HEK293 (cell line): ENCODE measurements at regions not wholly inside any gene's neighbourhood (a gene's known extent, or its start where the extent isn't known, plus 50 kb on each side); places are given as distances from the start of the nearest gene placed in this dataset.

ENCODE experiments used
- CTCF ChIA-PET: fragments of 350-600 bp; formaldehyde crosslinking; extraction: SDS; loops from one replicate; lab custom pipeline; 2021; ENCODE audit warnings: antibody characterized with exemption; lab: Yijun Ruan, JAX
- POLR2A ChIA-PET: fragments of 300-600 bp; formaldehyde crosslinking; extraction: SDS; loops from one replicate; lab custom pipeline; 2020; ENCODE audit warnings: antibody characterized with exemption, inconsistent platforms; lab: Yijun Ruan, JAX
- H3K27ac ChIP-seq: fragments of 200-500 bp; sonication (Bioruptor generic); 2 replicates; pipeline ENCODE4 v1.5.1; 2014; ENCODE audit warnings: low read depth, low read length, control low read depth, inconsistent platforms; ENCODE audit errors: extremely low read depth
- H3K36me3 ChIP-seq, 2 experiments: fragments of 200-500 bp in 1 of 2; sonication (Bioruptor generic) in 1 of 2; 1 replicate in 1 of 2; 2 replicates in 1 of 2; pipeline ENCODE4 v1.5.1; 2014 to 2017; ENCODE audit warnings: inconsistent platforms in 2 of 2, low read length in 2 of 2; ENCODE audit not compliant: control insufficient read depth in 2 of 2, insufficient read depth in 1 of 2
- H3K4me1 ChIP-seq: fragments of 200-500 bp; sonication (Bioruptor generic); 2 replicates; pipeline ENCODE4 v1.5.1; 2014; ENCODE audit warnings: mild to moderate bottlenecking, low read length, inconsistent platforms; ENCODE audit not compliant: control insufficient read depth, insufficient read depth
- H3K4me3 ChIP-seq: 2 replicates; pipeline ENCODE4 v1.5.1; 2011; ENCODE audit warnings: low read depth, mild to moderate bottlenecking, control low read depth, low read length, moderate library complexity
- H3K9me3 ChIP-seq: fragments of 200-500 bp; sonication (Bioruptor generic); 2 replicates; pipeline ENCODE4 v1.5.1; 2014; ENCODE audit warnings: low read depth, low read length, inconsistent platforms; ENCODE audit not compliant: control insufficient read depth, insufficient read depth
- RBAK ChIP-seq: fragments of 450-650 bp; formaldehyde crosslinking; IDR thresholded peaks from 2 replicates; pipeline ENCODE4 v1.5.1; 2016; ENCODE audit warnings: missing biosample characterization, missing genetic modification characterization
- SETDB1 ChIP-seq: IDR thresholded peaks from one replicate; pipeline ENCODE4 v1.6.1; 2017; ENCODE audit warnings: mild to moderate bottlenecking, low read length, moderate library complexity, mixed read lengths; ENCODE audit not compliant: insufficient read length
- SP7 ChIP-seq: fragments of 450-650 bp; formaldehyde crosslinking; IDR thresholded peaks from 2 replicates; pipeline ENCODE4 v1.5.1; 2016; ENCODE audit warnings: missing biosample characterization, missing genetic modification characterization
- ZBTB6 ChIP-seq: fragments of 450-650 bp; formaldehyde crosslinking; IDR thresholded peaks from 2 replicates; pipeline ENCODE4 v1.5.1; 2017; ENCODE audit warnings: missing biosample characterization, missing genetic modification characterization
- ZFP37 ChIP-seq: fragments of 450-650 bp; formaldehyde crosslinking; IDR thresholded peaks from 2 replicates; pipeline ENCODE4 v1.5.1; 2016; ENCODE audit warnings: missing biosample characterization, missing genetic modification characterization
- ZIC2 ChIP-seq: fragments of 450-650 bp; formaldehyde crosslinking; IDR thresholded peaks from 2 replicates; pipeline ENCODE4 v1.5.1; 2016; ENCODE audit warnings: missing biosample characterization, missing genetic modification characterization
- ZNF174 ChIP-seq: fragments of 450-650 bp; formaldehyde crosslinking; IDR thresholded peaks from 2 replicates; pipeline ENCODE4 v1.5.0; 2017; ENCODE audit warnings: missing biosample characterization, mild to moderate bottlenecking, missing genetic modification characterization
- ZNF221 ChIP-seq: fragments of 450-650 bp; formaldehyde crosslinking; IDR thresholded peaks from 2 replicates; pipeline ENCODE4 v1.5.1; 2017; ENCODE audit warnings: missing biosample characterization, missing genetic modification characterization, borderline replicate concordance
- ZNF274 ChIP-seq, 2 experiments: fragments of 200-500 bp in 1 of 2; fragments of 450-650 bp in 1 of 2; sonication (Bioruptor generic) in 1 of 2; formaldehyde crosslinking in 1 of 2; IDR thresholded peaks; 2 replicates each; pipeline versions ENCODE4 v1.5.1 to v1.6.1; 2014 to 2016; ENCODE audit warnings: borderline replicate concordance in 1 of 2, inconsistent platforms in 1 of 2, low read length in 1 of 2, missing biosample characterization in 1 of 2, missing genetic modification characterization in 1 of 2
- ZNF311 ChIP-seq: fragments of 450-650 bp; formaldehyde crosslinking; IDR thresholded peaks from 2 replicates; pipeline ENCODE4 v1.5.1; 2017; ENCODE audit warnings: missing biosample characterization, missing genetic modification characterization, borderline replicate concordance
- ZNF391 ChIP-seq: fragments of 450-650 bp; formaldehyde crosslinking; IDR thresholded peaks from 2 replicates; pipeline ENCODE4 v1.5.1; 2016; ENCODE audit warnings: low read depth, missing biosample characterization, missing genetic modification characterization, borderline replicate concordance
- ZNF48 ChIP-seq: fragments of 450-650 bp; formaldehyde crosslinking; IDR thresholded peaks from 2 replicates; pipeline ENCODE4 v1.5.1; 2016; ENCODE audit warnings: missing biosample characterization, missing genetic modification characterization
- ZNF514 ChIP-seq: fragments of 450-650 bp; formaldehyde crosslinking; IDR thresholded peaks from 2 replicates; pipeline ENCODE4 v1.5.1; 2016; ENCODE audit warnings: missing biosample characterization, missing genetic modification characterization
- ZNF521 ChIP-seq: fragments of 450-650 bp; formaldehyde crosslinking; IDR thresholded peaks from 2 replicates; pipeline ENCODE4 v1.5.1; 2017; ENCODE audit warnings: missing biosample characterization, mild to moderate bottlenecking, missing genetic modification characterization
- ZNF530 ChIP-seq: fragments of 450-650 bp; formaldehyde crosslinking; IDR thresholded peaks from 2 replicates; pipeline ENCODE4 v1.5.1; 2016; ENCODE audit warnings: low read depth, missing biosample characterization, missing genetic modification characterization
- ZNF585B ChIP-seq: fragments of 450-650 bp; formaldehyde crosslinking; IDR thresholded peaks from 2 replicates; pipeline ENCODE4 v1.5.1; 2016; ENCODE audit warnings: missing biosample characterization, missing genetic modification characterization
- ZNF639 ChIP-seq: fragments of 450-650 bp; formaldehyde crosslinking; IDR thresholded peaks from 2 replicates; pipeline ENCODE4 v1.5.1; 2016; ENCODE audit warnings: missing biosample characterization, missing genetic modification characterization
- ZNF768 ChIP-seq: fragments of 450-650 bp; formaldehyde crosslinking; IDR thresholded peaks from 2 replicates; pipeline ENCODE4 v1.5.1; 2018; ENCODE audit warnings: missing biosample characterization, mild to moderate bottlenecking, missing genetic modification characterization
- ZNF777 ChIP-seq: fragments of 450-650 bp; formaldehyde crosslinking; IDR thresholded peaks from 2 replicates; pipeline ENCODE4 v1.5.1; 2017; ENCODE audit warnings: missing biosample characterization, missing genetic modification characterization, borderline replicate concordance
- ZNF792 ChIP-seq: fragments of 450-650 bp; formaldehyde crosslinking; IDR thresholded peaks from 2 replicates; pipeline ENCODE4 v1.5.1; 2016; ENCODE audit warnings: missing biosample characterization, missing genetic modification characterization
- ZNF830 ChIP-seq: fragments of 450-650 bp; IDR thresholded peaks from 2 replicates; pipeline ENCODE4 v1.5.0; 2018; ENCODE audit warnings: missing biosample characterization, missing genetic modification characterization, low read depth, mild to moderate bottlenecking, moderate library complexity
- ZSCAN23 ChIP-seq: fragments of 450-650 bp; formaldehyde crosslinking; IDR thresholded peaks from 2 replicates; pipeline ENCODE4 v1.5.1; 2016; ENCODE audit warnings: missing biosample characterization, missing genetic modification characterization

- TF ChIP-seq ZNF514 (tag by site-specific recombination) (no peak), ZBTB6 (tag by site-specific recombination) (no peak), ZNF311 (no peak), ZNF792 (no peak), ZNF274 (IDR thresholded peaks at IDR 0.05; ENCODE audit: low read length) (no peak), ZNF274 (tag by site-specific recombination; IDR thresholded peaks at IDR 0.05; ENCODE audit: borderline replicate concordance) (no peak), ZNF585B (tag by site-specific recombination) (no peak), ZNF768 (tag by site-specific recombination) (no peak), RBAK (tag by site-specific recombination) (no peak), ZNF221 (no peak), ZNF48 (tag by site-specific recombination) (no peak)
These were observed 76.6 kb upstream of the DDX18 start (continued) for GRCh38 chr2:117737846-117738245.

GRCh38 chr2:117738991-117739839 lies 75.3 kb upstream of the DDX18 start:
- ChIA-PET POLR2A (no interaction called here), CTCF (no interaction called here)
- no peak overlapping the region for H3K4me3 ChIP-seq
- TF ChIP-seq ZNF174 (tag by site-specific recombination): no peak
- TF ChIP-seq ZNF530 (tag by site-specific recombination): no peak
- TF ChIP-seq ZIC2 (tag by site-specific recombination): no peak
- no peak for TF ChIP-seq RBAK (tag by site-specific recombination)
- TF ChIP-seq ZNF521 (tag by site-specific recombination): no peak
- TF ChIP-seq ZNF639 (tag by site-specific recombination): no peak
- no peak for TF ChIP-seq ZSCAN23
- no peak for TF ChIP-seq SP7 (tag by site-specific recombination)
- H3K27ac ChIP-seq: no peak overlapping the region
- H3K9me3 ChIP-seq: no peaks in the 10 kb centered on the region
- H3K4me1 ChIP-seq: no peaks in the 10 kb centered on the region
- no peaks in the 10 kb centered on the region for H3K36me3 ChIP-seq

GRCh38 chr2:117745537-117745936 lies 69.0 kb upstream of the DDX18 start:
- no peak overlapping the region for H3K4me3 ChIP-seq
- no peaks in the 10 kb centered on the region for H3K4me1 ChIP-seq
- TF ChIP-seq ZNF777 (tag by site-specific recombination) (no peak), ZFP37 (tag by site-specific recombination) (no peak), ZNF830 (tag by site-specific recombination) (no peak), SETDB1 (no peak), ZNF221 (no peak), ZNF391 (tag by site-specific recombination) (no peak)
- POLR2A ChIA-PET: no interaction called here
- no peak overlapping the region for H3K27ac ChIP-seq
- CTCF ChIA-PET: no interaction called here
- no peaks in the 10 kb centered on the region for H3K36me3 ChIP-seq
- H3K9me3 ChIP-seq: no peaks in the 10 kb centered on the region
